ENCODE measurements at regions not wholly inside any gene's neighbourhood (a gene's known extent, or its start where the extent isn't known, plus 50 kb on each side); places are given as distances from the start of the nearest gene placed in this dataset.
"Not testable (repeated sequence)": the region's sequence is repeated elsewhere in the genome, so short reads cannot be mapped to it uniquely, and the experiment has no call there.

GRCh38 chr4:111959222-111959621 lies 186.0 kb upstream of the FAM241A start:
- Histone ChIP-seq H4K20me1 (ENCODE audit: insufficient read depth, low read length) (no peaks in the 10 kb centered on the region), H2AFZ (ENCODE audit: insufficient read depth, low read depth, low read length, poor library complexity, severe bottlenecking) (no peak overlapping the region), H3K27ac (ENCODE audit: low read depth in 1 of 2, low read length in 2 of 2) (no peak overlapping the region), H3K79me2 (ENCODE audit: insufficient read depth, low read length) (no peaks in the 10 kb centered on the region), H3K4me2 (replicated peaks; ENCODE audit: extremely low read depth, low read length, poor library complexity, severe bottlenecking) (no peak overlapping the region), H3K4me1 (ENCODE audit: control insufficient read depth in 1 of 2, insufficient read depth in 2 of 2, low read length in 2 of 2) (no peaks in the 10 kb centered on the region), H3K9ac (ENCODE audit: insufficient read depth, low read length, poor library complexity, severe bottlenecking) (no peak overlapping the region), H3K27me3 (ENCODE audit: control insufficient read depth in 2 of 2, insufficient read depth in 2 of 2, low read length in 2 of 2) (no peaks in the 10 kb centered on the region), H3K9me3 (replicated peaks in 1 of 2; ENCODE audit: control insufficient read depth in 1 of 2, insufficient read depth in 1 of 2, low read length in 2 of 2) (no peaks in the 10 kb centered on the region), H3K36me3 (replicated peaks in 1 of 2; ENCODE audit: control insufficient read depth in 1 of 2, insufficient read depth in 2 of 2, low read length in 2 of 2) (no peaks in the 10 kb centered on the region), H3K4me3 (replicated peaks in 1 of 3; ENCODE audit: low read depth in 2 of 3, low read length in 3 of 3) (no peak overlapping the region)
- TF ChIP-seq CTCF (IDR thresholded peaks at IDR 0.05), result no peak
- intact Hi-C loops (cut with micrococcal nuclease), result no loop called here
- 44% methylated on average over 1 of the region's 2 CpGs for WGBS (ENCODE audit: insufficient coverage)
- Mint-ChIP-seq H3K36me3 (no peaks in the 10 kb centered on the region), H3K4me1 (peaks cover 2% of the 10 kb centered on the region), H3K27me3 (ENCODE audit: low read depth in 3 of 3) (peaks cover 0 to 1% (median 0%) of the 10 kb centered on the region in 3 donors), H3K4me3 (no peak overlapping the region), H3K9me3 (no peaks in the 10 kb centered on the region), H3K27ac (no peak overlapping the region)
- DNase-seq, result peak in 2 of 3 donors; percentile 19 to 76

GRCh38 chr4:111960241-111960667 lies 185.0 kb upstream of the FAM241A start:
- 100% methylated on average over 1 of the region's 2 CpGs for WGBS (ENCODE audit: insufficient coverage)
- intact Hi-C loops (cut with micrococcal nuclease), result no loop called here

GRCh38 chr4:111961026-111961425 lies 184.2 kb upstream of the FAM241A start:
- H3K4me1 Mint-ChIP-seq; H3K36me3 Mint-ChIP-seq; H3K79me2 ChIP-seq (ENCODE audit: insufficient read depth, low read length); H3K4me3 Mint-ChIP-seq; H3K27ac Mint-ChIP-seq; intact Hi-C loops (cut with micrococcal nuclease); H3K36me3 ChIP-seq (replicated peaks in 1 of 2; ENCODE audit: control insufficient read depth in 1 of 2, insufficient read depth in 2 of 2, low read length in 2 of 2); H3K9me3 Mint-ChIP-seq; H3K4me1 ChIP-seq (ENCODE audit: control insufficient read depth in 1 of 2, insufficient read depth in 2 of 2, low read length in 2 of 2); H3K9me3 ChIP-seq (replicated peaks in 1 of 2; ENCODE audit: control insufficient read depth in 1 of 2, insufficient read depth in 1 of 2, low read length in 2 of 2); H3K27me3 ChIP-seq (ENCODE audit: control insufficient read depth in 2 of 2, insufficient read depth in 2 of 2, low read length in 2 of 2); H3K9ac ChIP-seq (ENCODE audit: insufficient read depth, low read length, poor library complexity, severe bottlenecking); H2AFZ ChIP-seq (ENCODE audit: insufficient read depth, low read depth, low read length, poor library complexity, severe bottlenecking); H3K27ac ChIP-seq (ENCODE audit: low read depth in 1 of 2, low read length in 2 of 2); DNase-seq; H3K4me2 ChIP-seq (replicated peaks; ENCODE audit: extremely low read depth, low read length, poor library complexity, severe bottlenecking); H3K27me3 Mint-ChIP-seq (ENCODE audit: low read depth in 3 of 3); H4K20me1 ChIP-seq (ENCODE audit: insufficient read depth, low read length); H3K4me3 ChIP-seq (replicated peaks in 1 of 3; ENCODE audit: low read depth in 2 of 3, low read length in 3 of 3): not testable (repeated sequence)
- WGBS (ENCODE audit: insufficient coverage), result 100% methylated on average over 2 of the region's 5 CpGs

More at GRCh38 chr4:111960241-111960667, 185.0 kb upstream of the FAM241A start:
- Histone ChIP-seq H2AFZ (ENCODE audit: insufficient read depth, low read depth, low read length, poor library complexity, severe bottlenecking) (no peak overlapping the region), H3K79me2 (ENCODE audit: insufficient read depth, low read length) (no peaks in the 10 kb centered on the region), H4K20me1 (ENCODE audit: insufficient read depth, low read length) (no peaks in the 10 kb centered on the region), H3K4me1 (ENCODE audit: control insufficient read depth in 1 of 2, insufficient read depth in 2 of 2, low read length in 2 of 2) (no peaks in the 10 kb centered on the region), H3K27ac (ENCODE audit: low read depth in 1 of 2, low read length in 2 of 2) (no peak overlapping the region), H3K4me3 (replicated peaks in 1 of 3; ENCODE audit: low read depth in 2 of 3, low read length in 3 of 3) (no peak overlapping the region), H3K9me3 (replicated peaks in 1 of 2; ENCODE audit: control insufficient read depth in 1 of 2, insufficient read depth in 1 of 2, low read length in 2 of 2) (no peaks in the 10 kb centered on the region), H3K4me2 (replicated peaks; ENCODE audit: extremely low read depth, low read length, poor library complexity, severe bottlenecking) (no peak overlapping the region), H3K36me3 (replicated peaks in 1 of 2; ENCODE audit: control insufficient read depth in 1 of 2, insufficient read depth in 2 of 2, low read length in 2 of 2) (no peaks in the 10 kb centered on the region), H3K9ac (ENCODE audit: insufficient read depth, low read length, poor library complexity, severe bottlenecking) (no peak overlapping the region), H3K27me3 (ENCODE audit: control insufficient read depth in 2 of 2, insufficient read depth in 2 of 2, low read length in 2 of 2) (no peaks in the 10 kb centered on the region)
- Mint-ChIP-seq H3K4me1 (peaks cover 2% of the 10 kb centered on the region), H3K27me3 (ENCODE audit: low read depth in 3 of 3) (peaks cover 0 to 1% (median 0%) of the 10 kb centered on the region in 3 donors), H3K36me3 (no peaks in the 10 kb centered on the region), H3K27ac (no peak overlapping the region), H3K4me3 (no peak overlapping the region), H3K9me3 (no peaks in the 10 kb centered on the region)
- TF ChIP-seq CTCF (IDR thresholded peaks at IDR 0.05), result no peak
- DNase-seq, result peak in 2 of 3 donors; percentile 2 to 28

All from CD14-positive monocyte (primary cell).